Upper lobe of right lung (tissue), 1 donor: ENCODE measurements at regions not wholly inside any gene's neighbourhood (a gene's known extent, or its start where the extent isn't known, plus 50 kb on each side); places are given as distances from the start of the nearest gene placed in this dataset.

Experiments used
- ATAC-seq: fragments of 200-7000 bp; cut with Tn5 transposase; one replicate; pipeline ENCODE4 v1.9.1; 2020; ENCODE audit warnings: mild to moderate bottlenecking, moderate library complexity
- DNase-seq: peaks from one replicate; pipeline ENCODE4 v3.0.0-alpha.2; 2020
- H3K27ac ChIP-seq: fragments of 200-600 bp; one replicate; pipeline ENCODE4 v1.8.0; 2022
- H3K27me3 ChIP-seq: fragments of 200-600 bp; one replicate; pipeline ENCODE4 v1.8.0; 2022; ENCODE audit warnings: mild to moderate bottlenecking
- H3K36me3 ChIP-seq: fragments of 200-600 bp; one replicate; pipeline ENCODE4 v1.8.0; 2022
- H3K4me1 ChIP-seq: fragments of 200-600 bp; one replicate; pipeline ENCODE4 v1.8.0; 2022
- H3K4me3 ChIP-seq: fragments of 200-600 bp; one replicate; pipeline ENCODE4 v1.8.0; 2022; ENCODE audit warnings: mild to moderate bottlenecking
- H3K9me3 ChIP-seq: fragments of 200-600 bp; one replicate; pipeline ENCODE4 v1.8.0; 2022
- CTCF ChIP-seq: fragments of 200-600 bp; IDR thresholded peaks from one replicate; pipeline ENCODE4 v1.8.0; 2022; ENCODE audit warnings: antibody characterized with exemption
- intact Hi-C: fragments of 100-400 bp; cut with DNase I; formaldehyde crosslinking; loops from one replicate; pipeline ENCODE4 v1.11.0; 2022
- donor health status: DM: no; HTN: yes; CAD: no; lungs with severe emphysema.

- H3K27me3 ChIP-seq, result no peaks in the 10 kb centered on the region
- no peaks in the 10 kb centered on the region for H3K4me1 ChIP-seq
- DNase-seq, result no peak
- no peak for TF ChIP-seq CTCF
- no peak overlapping the region for H3K4me3 ChIP-seq
- H3K36me3 ChIP-seq, result no peaks in the 10 kb centered on the region
- intact Hi-C loops, result no loop called here
- no peaks in the 10 kb centered on the region for H3K9me3 ChIP-seq
- no peak overlapping the region for H3K27ac ChIP-seq
- no peak for ATAC-seq
Observed at GRCh38 chrX:9310616-9311015, 154.2 kb upstream of the TBL1X start.

GRCh38 chrX:9311421-9312160 lies 153.3 kb upstream of the TBL1X start:
- intact Hi-C loops, result no loop called here

GRCh38 chrX:9312922-9313867 lies 151.7 kb upstream of the TBL1X start:
- intact Hi-C loops, result no loop called here
- peak; percentile 82 for ATAC-seq
- DNase-seq, result peak; percentile 75
- Histone ChIP-seq H3K36me3 (no peaks in the 10 kb centered on the region), H3K27me3 (no peaks in the 10 kb centered on the region), H3K9me3 (no peaks in the 10 kb centered on the region), H3K27ac (no peak overlapping the region), H3K4me1 (no peaks in the 10 kb centered on the region), H3K4me3 (no peak overlapping the region)
- peak; percentile 64 for TF ChIP-seq CTCF

More at GRCh38 chrX:9311421-9312160, 153.3 kb upstream of the TBL1X start:
- no peak overlapping the region for H3K4me3 ChIP-seq
- ATAC-seq (no peak), DNase-seq (no peak)
- H3K4me1 ChIP-seq, result no peaks in the 10 kb centered on the region
- H3K36me3 ChIP-seq, result no peaks in the 10 kb centered on the region
- no peaks in the 10 kb centered on the region for H3K27me3 ChIP-seq
- no peak for TF ChIP-seq CTCF
- no peak overlapping the region for H3K27ac ChIP-seq
- H3K9me3 ChIP-seq, result no peaks in the 10 kb centered on the region

- H3K27me3 ChIP-seq, result no peaks in the 10 kb centered on the region
- no peak for TF ChIP-seq CTCF
- H3K9me3 ChIP-seq, result no peaks in the 10 kb centered on the region
- no peaks in the 10 kb centered on the region for H3K4me1 ChIP-seq
- no peak overlapping the region for H3K27ac ChIP-seq
- intact Hi-C loops, result no loop called here
- H3K36me3 ChIP-seq, result no peaks in the 10 kb centered on the region
- no peak for ATAC-seq
- DNase-seq, result no peak
- no peak overlapping the region for H3K4me3 ChIP-seq
Observed at GRCh38 chrX:9315086-9315485, 149.8 kb upstream of the TBL1X start.

- no peak for TF ChIP-seq CTCF
- H3K4me3 ChIP-seq, result no peak overlapping the region
- ATAC-seq, result peak; percentile 78
- intact Hi-C loops, result no loop called here
- no peaks in the 10 kb centered on the region for H3K4me1 ChIP-seq
- H3K36me3 ChIP-seq, result no peaks in the 10 kb centered on the region
- H3K27ac ChIP-seq, result no peak overlapping the region
- no peaks in the 10 kb centered on the region for H3K9me3 ChIP-seq
- DNase-seq, result no peak
- H3K27me3 ChIP-seq, result no peaks in the 10 kb centered on the region
Observed at GRCh38 chrX:9316096-9316495, 148.8 kb upstream of the TBL1X start.
